NB4 (cell line): ENCODE measurements at regions not wholly inside any gene's neighbourhood (a gene's known extent, or its start where the extent isn't known, plus 50 kb on each side); places are given as distances from the start of the nearest gene placed in this dataset.

Experiments used
- DNase-seq: peaks from one replicate; pipeline ENCODE4 v3.0.0; 2010; ENCODE audit warnings: low read depth
- H3K4me3 ChIP-seq: one replicate; pipeline ENCODE4 v1.5.1; 2011; ENCODE audit warnings: mild to moderate bottlenecking, low read depth, low read length, moderate library complexity
- CTCF ChIP-seq: IDR thresholded peaks from one replicate; pipeline ENCODE4 v1.5.1; 2012; ENCODE audit warnings: low read depth, low read length
- MAX ChIP-seq: IDR thresholded peaks from 2 replicates; pipeline ENCODE4 v1.6.1; 2011; ENCODE audit warnings: low read depth, low read length
- MYC ChIP-seq: IDR thresholded peaks from 2 replicates; pipeline ENCODE4 v1.6.1; 2011; ENCODE audit warnings: low read depth, low read length
- POLR2A ChIP-seq: IDR thresholded peaks from 2 replicates; pipeline ENCODE4 v1.6.1; 2011; ENCODE audit warnings: mild to moderate bottlenecking; ENCODE audit not compliant: insufficient read length; ENCODE audit errors: extremely low read depth

- no peak for DNase-seq
- no peak overlapping the region for H3K4me3 ChIP-seq
- no peak for TF ChIP-seq MAX
- TF ChIP-seq CTCF, result no peak
- no peak for TF ChIP-seq MYC
- no peak for TF ChIP-seq POLR2A
Measured at GRCh38 chr1:101152633-101153032, 84.2 kb upstream of the S1PR1 start.

- H3K4me3 ChIP-seq, result no peak overlapping the region
- TF ChIP-seq POLR2A (no peak), MAX (no peak), MYC (no peak), CTCF (no peak)
- DNase-seq, result no peak
Measured at GRCh38 chr1:101151286-101151685, 85.5 kb upstream of the S1PR1 start.

GRCh38 chr1:101150670-101151069 is 86.1 kb upstream of the S1PR1 start:
- no peak for DNase-seq
- no peak overlapping the region for H3K4me3 ChIP-seq
- TF ChIP-seq CTCF, result no peak
- TF ChIP-seq POLR2A, result no peak
- TF ChIP-seq MAX, result no peak
- TF ChIP-seq MYC, result no peak

- TF ChIP-seq POLR2A (no peak), CTCF (no peak), MYC (no peak), MAX (no peak)
- no peak for DNase-seq
Measured at GRCh38 chr1:101150266-101150665, 86.6 kb upstream of the S1PR1 start.

GRCh38 chr1:101148980-101149379 is 87.8 kb upstream of the S1PR1 start:
- H3K4me3 ChIP-seq, result no peak overlapping the region
- DNase-seq, result no peak
- no peak for TF ChIP-seq CTCF
- no peak for TF ChIP-seq POLR2A
- no peak for TF ChIP-seq MAX
- TF ChIP-seq MYC, result no peak

More at GRCh38 chr1:101150266-101150665, 86.6 kb upstream of the S1PR1 start:
- H3K4me3 ChIP-seq, result no peak overlapping the region

- H3K4me3 ChIP-seq, result no peak overlapping the region
- no peak for DNase-seq
- TF ChIP-seq MAX (no peak), MYC (no peak), POLR2A (no peak), CTCF (no peak)
Measured at GRCh38 chr1:101147381-101147780, 89.4 kb upstream of the S1PR1 start.
